ENCODE measurements at regions not wholly inside any gene's neighbourhood (a gene's known extent, or its start where the extent isn't known, plus 50 kb on each side); places are given as distances from the start of the nearest gene placed in this dataset.

- DNase-seq (ENCODE audit: low spot score), result no peak
- intact Hi-C loops (cut with DNase I), result no loop called here
These were observed 2380.1 kb downstream of the PCDH9 start for GRCh38 chr13:64850017-64850416.

GRCh38 chr13:64849196-64849595 is 2380.9 kb downstream of the PCDH9 start:
- no peak for DNase-seq (ENCODE audit: low spot score)
- intact Hi-C loops (cut with DNase I), result no loop called here

- DNase-seq (ENCODE audit: low spot score), result no peak
- intact Hi-C loops (cut with DNase I), result no loop called here
These were observed 2382.4 kb downstream of the PCDH9 start for GRCh38 chr13:64847767-64848166.

GRCh38 chr13:64845110-64845509 is 2385.0 kb downstream of the PCDH9 start:
- no peak for DNase-seq (ENCODE audit: low spot score)
- intact Hi-C loops (cut with DNase I), result no loop called here

GRCh38 chr13:64819081-64819480 is 2411.1 kb downstream of the PCDH9 start:
- intact Hi-C loops (cut with DNase I), result no loop called here
- DNase-seq (ENCODE audit: low spot score), result no peak

- intact Hi-C loops (cut with DNase I), result no loop called here
- DNase-seq (ENCODE audit: low spot score), result no peak
These were observed 2412.4 kb downstream of the PCDH9 start for GRCh38 chr13:64817691-64818090.

GRCh38 chr13:64810750-64811149 is 2419.4 kb downstream of the PCDH9 start:
- intact Hi-C loops (cut with DNase I), result no loop called here
- no peak for DNase-seq (ENCODE audit: low spot score)

- intact Hi-C loops (cut with DNase I), result no loop called here
- no peak for DNase-seq (ENCODE audit: low spot score)
These were observed 2421.4 kb downstream of the PCDH9 start for GRCh38 chr13:64808704-64809103.

GRCh38 chr13:64801768-64802167 is 2428.4 kb downstream of the PCDH9 start:
- intact Hi-C loops (cut with DNase I), result no loop called here
- DNase-seq (ENCODE audit: low spot score), result no peak

- intact Hi-C loops (cut with DNase I), result no loop called here
- DNase-seq (ENCODE audit: low spot score), result no peak
These were observed 2431.7 kb downstream of the PCDH9 start for GRCh38 chr13:64798422-64798821.

- DNase-seq (ENCODE audit: low spot score), result no peak
These were observed 2436.5 kb downstream of the PCDH9 start for GRCh38 chr13:64793592-64793991.

GRCh38 chr13:64793131-64793530 is 2437.0 kb downstream of the PCDH9 start:
- DNase-seq (ENCODE audit: low spot score), result no peak
- intact Hi-C loops (cut with DNase I), result no loop called here

More at GRCh38 chr13:64793592-64793991, 2436.5 kb downstream of the PCDH9 start:
- intact Hi-C loops (cut with DNase I), result no loop called here

- DNase-seq (ENCODE audit: low spot score), result no peak
- intact Hi-C loops (cut with DNase I), result no loop called here
These were observed 2438.8 kb downstream of the PCDH9 start for GRCh38 chr13:64791373-64791772.

- intact Hi-C loops (cut with DNase I), result no loop called here
- DNase-seq (ENCODE audit: low spot score), result no peak
These were observed 2447.7 kb downstream of the PCDH9 start for GRCh38 chr13:64782466-64782865.

GRCh38 chr13:64778002-64778401 is 2452.1 kb downstream of the PCDH9 start:
- DNase-seq (ENCODE audit: low spot score), result no peak
- intact Hi-C loops (cut with DNase I), result no loop called here

GRCh38 chr13:64774915-64775314 is 2455.2 kb downstream of the PCDH9 start:
- intact Hi-C loops (cut with DNase I), result no loop called here
- DNase-seq (ENCODE audit: low spot score), result no peak

- intact Hi-C loops (cut with DNase I), result no loop called here
- no peak for DNase-seq (ENCODE audit: low spot score)
These were observed 2459.4 kb downstream of the PCDH9 start for GRCh38 chr13:64770743-64771142.

GRCh38 chr13:64767054-64767453 is 2463.1 kb downstream of the PCDH9 start:
- no peak for DNase-seq (ENCODE audit: low spot score)
- intact Hi-C loops (cut with DNase I), result no loop called here

- intact Hi-C loops (cut with DNase I), result no loop called here
These were observed 2464.5 kb downstream of the PCDH9 start for GRCh38 chr13:64765636-64766035.

GRCh38 chr13:64758521-64759244 is 2471.5 kb downstream of the PCDH9 start:
- no peak for DNase-seq (ENCODE audit: low spot score)
- intact Hi-C loops (cut with DNase I), result no loop called here

More at GRCh38 chr13:64765636-64766035, 2464.5 kb downstream of the PCDH9 start:
- DNase-seq (ENCODE audit: low spot score), result no peak

- intact Hi-C loops (cut with DNase I), result no loop called here
- no peak for DNase-seq (ENCODE audit: low spot score)
These were observed 2473.5 kb downstream of the PCDH9 start for GRCh38 chr13:64756621-64757020.

GRCh38 chr13:64755961-64756360 is 2474.2 kb downstream of the PCDH9 start:
- intact Hi-C loops (cut with DNase I), result no loop called here

More at GRCh38 chr13:64755961-64756360, 2474.2 kb downstream of the PCDH9 start:
- DNase-seq (ENCODE audit: low spot score), result no peak

Data from cardiac septum (tissue), 1 donor.